Ishikawa (cell line): ENCODE measurements at regions not wholly inside any gene's neighbourhood (a gene's known extent, or its start where the extent isn't known, plus 50 kb on each side); places are given as distances from the start of the nearest gene placed in this dataset.

Source experiments
- EP300 ChIP-seq: IDR thresholded peaks from 2 replicates; pipeline ENCODE4 v1.6.1; 2012; ENCODE audit warnings: borderline replicate concordance
- TAF1 ChIP-seq: IDR thresholded peaks from 2 replicates; pipeline ENCODE4 v1.6.1; 2012; ENCODE audit warnings: low read depth, mild to moderate bottlenecking
- USF1 ChIP-seq: IDR thresholded peaks from 2 replicates; pipeline ENCODE4 v1.6.1; 2012
- YY1 ChIP-seq: IDR thresholded peaks from 2 replicates; pipeline ENCODE4 v1.6.1; 2012; ENCODE audit warnings: low read depth
- ZBTB7A ChIP-seq: IDR thresholded peaks from 2 replicates; pipeline ENCODE4 v1.6.1; 2012; ENCODE audit warnings: low read depth

DNA sequence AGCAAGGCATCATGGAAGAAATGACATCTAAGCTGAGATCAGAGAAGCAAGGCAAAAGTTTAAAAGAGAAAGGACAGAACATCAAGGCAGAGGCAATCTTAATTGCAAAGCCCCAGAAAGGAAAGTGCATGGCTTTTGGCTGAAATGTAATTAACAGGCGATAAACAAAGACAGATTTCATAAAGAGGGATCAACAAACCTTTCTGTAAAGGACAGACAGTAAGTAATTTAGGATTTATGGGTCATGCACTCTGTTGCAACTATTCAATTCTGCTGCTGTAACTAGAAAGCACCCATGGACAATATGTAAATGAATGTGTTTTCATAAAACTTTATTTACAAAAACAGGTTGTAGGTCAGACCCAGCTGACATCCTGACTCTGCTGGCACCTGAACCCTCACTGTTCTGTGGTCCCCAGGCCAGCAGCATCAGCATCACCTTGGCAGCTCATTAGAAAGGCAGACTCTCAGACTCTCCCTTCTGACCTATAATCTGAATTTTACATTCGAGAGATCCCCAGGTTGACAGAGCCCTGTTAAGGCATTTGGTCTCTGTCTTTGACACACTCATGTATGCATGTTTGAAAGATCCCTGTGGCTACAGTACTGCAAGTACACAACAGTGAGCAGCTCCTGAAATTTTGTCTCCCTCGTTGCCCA, 362.9 kb upstream of the NFE2L3 start:
- TF ChIP-seq YY1, result no peak
- TF ChIP-seq ZBTB7A, result no peak
- no peak for TF ChIP-seq USF1
- no peak for TF ChIP-seq TAF1
- TF ChIP-seq EP300, result no peak
